ENCODE measurements at regions not wholly inside any gene's neighbourhood (a gene's known extent, or its start where the extent isn't known, plus 50 kb on each side); places are given as distances from the start of the nearest gene placed in this dataset.

DNA sequence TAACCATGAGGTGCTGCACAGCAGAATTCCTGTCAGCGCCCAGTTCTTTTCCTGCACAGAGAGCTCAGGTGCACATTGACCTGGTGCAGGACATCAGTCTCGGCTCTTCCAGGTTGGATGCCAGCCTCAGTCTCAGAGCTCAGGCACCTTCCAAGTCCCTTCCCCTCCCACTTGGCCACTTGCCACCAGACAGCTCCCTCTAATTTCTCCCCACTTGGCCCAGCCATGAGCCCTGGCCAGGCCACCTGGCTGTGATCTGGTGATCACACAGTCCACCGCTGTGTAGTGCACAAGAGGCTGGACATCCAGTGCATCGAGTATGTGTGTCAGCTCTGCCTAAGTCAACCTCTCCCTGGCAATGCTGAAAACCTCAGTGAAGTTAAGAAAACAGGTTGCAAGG is 336.6 kb upstream of the MYT1L start:
- Histone ChIP-seq H3K9me3 (ENCODE audit: control insufficient read depth, insufficient read depth, low read depth, low read length) (no peaks in the 10 kb centered on the region), H3K27ac (ENCODE audit: insufficient read depth, low read length) (no peak overlapping the region), H3K27me3 (ENCODE audit: control insufficient read depth, insufficient read depth, low read length) (no peaks in the 10 kb centered on the region), H3K4me3 (replicated peaks in 1 of 4; ENCODE audit: control extremely low read depth in 1 of 4, insufficient read depth in 1 of 4, low read depth in 3 of 4, low read length in 4 of 4) (no peak overlapping the region), H3K79me2 (ENCODE audit: control insufficient read depth, insufficient read depth, low read length) (no peaks in the 10 kb centered on the region), H3K4me1 (ENCODE audit: control insufficient read depth, extremely low read depth, insufficient read depth, low read length) (no peaks in the 10 kb centered on the region), H3K36me3 (ENCODE audit: control insufficient read depth, insufficient read depth, low read length) (no peaks in the 10 kb centered on the region), H2AFZ (ENCODE audit: low read length) (no peak overlapping the region), H4K20me1 (ENCODE audit: control insufficient read depth, extremely low read depth, insufficient read depth, low read length) (no peaks in the 10 kb centered on the region), H3K9ac (ENCODE audit: insufficient read depth, low read length) (no peak overlapping the region), H3K4me2 (ENCODE audit: extremely low read depth, insufficient read depth, low read length) (no peak overlapping the region)
- DNase-seq (ENCODE audit: low read depth in 2 of 2): no peak
- TF ChIP-seq EZH2 (IDR thresholded peaks at IDR 0.05; ENCODE audit: low read length, missing control alignments) (no peak), CTCF (conservative IDR thresholded peaks at IDR 0.05 in 1 of 2, IDR thresholded peaks at IDR 0.05 in 1 of 2; ENCODE audit: low read depth in 1 of 2, low read length in 2 of 2) (no peak)

GRCh38 chr2:2665834-2666133 is 334.7 kb upstream of the MYT1L start:
- Histone ChIP-seq H2AFZ (ENCODE audit: low read length) (no peak overlapping the region), H3K9ac (ENCODE audit: insufficient read depth, low read length) (no peak overlapping the region), H3K4me1 (ENCODE audit: control insufficient read depth, extremely low read depth, insufficient read depth, low read length) (no peaks in the 10 kb centered on the region), H4K20me1 (ENCODE audit: control insufficient read depth, extremely low read depth, insufficient read depth, low read length) (no peaks in the 10 kb centered on the region), H3K79me2 (ENCODE audit: control insufficient read depth, insufficient read depth, low read length) (no peaks in the 10 kb centered on the region), H3K36me3 (ENCODE audit: control insufficient read depth, insufficient read depth, low read length) (no peaks in the 10 kb centered on the region), H3K4me3 (replicated peaks in 1 of 4; ENCODE audit: control extremely low read depth in 1 of 4, insufficient read depth in 1 of 4, low read depth in 3 of 4, low read length in 4 of 4) (no peak overlapping the region), H3K27me3 (ENCODE audit: control insufficient read depth, insufficient read depth, low read length) (no peaks in the 10 kb centered on the region), H3K27ac (ENCODE audit: insufficient read depth, low read length) (no peak overlapping the region), H3K4me2 (ENCODE audit: extremely low read depth, insufficient read depth, low read length) (no peak overlapping the region), H3K9me3 (ENCODE audit: control insufficient read depth, insufficient read depth, low read depth, low read length) (no peaks in the 10 kb centered on the region)
- TF ChIP-seq EZH2 (IDR thresholded peaks at IDR 0.05; ENCODE audit: low read length, missing control alignments): no peak
- TF ChIP-seq CTCF (conservative IDR thresholded peaks at IDR 0.05 in 1 of 2, IDR thresholded peaks at IDR 0.05 in 1 of 2; ENCODE audit: low read depth in 1 of 2, low read length in 2 of 2): no peak
- no peak for DNase-seq (ENCODE audit: low read depth in 2 of 2)

DNA sequence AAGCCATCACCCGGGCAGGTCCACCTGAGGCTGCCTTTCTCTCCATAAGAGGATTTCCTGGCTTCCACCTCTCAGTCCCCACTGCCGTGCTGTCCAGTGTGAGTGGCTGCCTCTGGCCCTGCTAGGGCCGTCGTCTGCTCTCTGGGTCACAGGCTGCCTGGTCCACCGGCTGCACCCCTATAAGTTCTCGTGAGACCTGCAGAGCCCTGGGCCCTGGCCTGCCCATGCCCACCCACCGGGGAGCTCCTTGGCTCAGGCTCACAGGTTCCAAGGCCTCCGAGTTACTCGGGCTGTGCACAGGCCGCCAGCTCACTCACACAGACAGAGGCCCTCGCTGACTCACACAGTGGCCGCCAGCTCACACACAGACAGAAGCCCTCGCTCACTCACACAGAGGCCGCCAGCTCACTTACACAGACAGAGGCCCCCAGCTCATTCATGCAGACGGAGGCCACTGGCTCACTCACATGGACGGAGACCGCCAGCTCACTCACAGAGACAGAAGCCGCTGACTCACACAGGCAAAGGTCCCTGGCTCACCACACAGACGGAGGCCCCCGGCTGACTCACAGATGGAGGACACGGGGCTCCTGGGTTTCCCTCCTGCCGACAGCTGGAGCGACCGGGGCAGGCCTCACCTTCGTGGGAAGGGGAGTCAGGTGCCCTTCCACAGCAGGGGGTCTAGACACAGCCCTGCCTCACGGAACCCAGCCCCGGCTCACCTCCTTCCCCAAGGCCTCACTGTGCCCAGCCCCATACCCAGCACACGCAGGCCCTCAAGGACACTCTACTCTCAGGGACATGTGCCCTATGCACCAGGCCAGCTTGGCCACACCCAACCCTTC is 334.1 kb upstream of the MYT1L start:
- Histone ChIP-seq H3K9me3 (ENCODE audit: control insufficient read depth, insufficient read depth, low read depth, low read length) (no peaks in the 10 kb centered on the region), H3K4me2 (ENCODE audit: extremely low read depth, insufficient read depth, low read length) (no peak overlapping the region)

More for the DNA sequence above, 334.1 kb upstream of the MYT1L start:
- Histone ChIP-seq H3K36me3 (ENCODE audit: control insufficient read depth, insufficient read depth, low read length) (no peaks in the 10 kb centered on the region), H4K20me1 (ENCODE audit: control insufficient read depth, extremely low read depth, insufficient read depth, low read length) (no peaks in the 10 kb centered on the region), H3K27ac (ENCODE audit: insufficient read depth, low read length) (no peak overlapping the region), H3K9ac (ENCODE audit: insufficient read depth, low read length) (no peak overlapping the region), H3K4me1 (ENCODE audit: control insufficient read depth, extremely low read depth, insufficient read depth, low read length) (no peaks in the 10 kb centered on the region), H3K27me3 (ENCODE audit: control insufficient read depth, insufficient read depth, low read length) (no peaks in the 10 kb centered on the region), H2AFZ (ENCODE audit: low read length) (no peak overlapping the region), H3K4me3 (replicated peaks in 1 of 4; ENCODE audit: control extremely low read depth in 1 of 4, insufficient read depth in 1 of 4, low read depth in 3 of 4, low read length in 4 of 4) (no peak overlapping the region), H3K79me2 (ENCODE audit: control insufficient read depth, insufficient read depth, low read length) (no peaks in the 10 kb centered on the region)
- TF ChIP-seq EZH2 (IDR thresholded peaks at IDR 0.05; ENCODE audit: low read length, missing control alignments) (no peak), CTCF (conservative IDR thresholded peaks at IDR 0.05 in 1 of 2, IDR thresholded peaks at IDR 0.05 in 1 of 2; ENCODE audit: low read depth in 1 of 2, low read length in 2 of 2) (no peak)
- DNase-seq (ENCODE audit: low read depth in 2 of 2): peak; percentile 65 to 92

Measured in fibroblast of lung (primary cell).